GM23338 (cell line): ENCODE measurements at regions not wholly inside any gene's neighbourhood (a gene's known extent, or its start where the extent isn't known, plus 50 kb on each side); places are given as distances from the start of the nearest gene placed in this dataset.

ENCODE experiments used
- CREB1 ChIP-seq: fragments of 250-450 bp; sonication (Bioruptor Pico); IDR thresholded peaks from 2 replicates; pipeline ENCODE4 v1.5.0; 2020; ENCODE audit warnings: low read depth, mild to moderate bottlenecking, moderate library complexity
- EZH2 ChIP-seq: fragments of 200-600 bp; sonication (generic); IDR thresholded peaks from one replicate; pipeline ENCODE4 v1.8.0; 2017; ENCODE audit warnings: antibody characterized with exemption, mild to moderate bottlenecking, low read depth; ENCODE audit not compliant: unreplicated experiment
- EZH2phosphoT487 ChIP-seq: fragments of 200-600 bp; sonication (generic); IDR thresholded peaks from one replicate; pipeline ENCODE4 v1.8.1; 2018; ENCODE audit warnings: antibody characterized with exemption; ENCODE audit not compliant: unreplicated experiment
- JUNB ChIP-seq: IDR thresholded peaks from one replicate; pipeline ENCODE4 v1.6.1; 2016; ENCODE audit warnings: antibody characterized with exemption; ENCODE audit not compliant: unreplicated experiment
- POLR2AphosphoS5 ChIP-seq: IDR thresholded peaks from 2 replicates; pipeline ENCODE4 v1.6.1; 2016; ENCODE audit warnings: antibody characterized with exemption, low read depth
- REST ChIP-seq: IDR thresholded peaks from one replicate; pipeline ENCODE4 v1.6.1; 2018; ENCODE audit warnings: antibody characterized with exemption; ENCODE audit not compliant: unreplicated experiment
- TF ChIP-seq, protein P1 (sequence below), 2 experiments: fragments of 200-600 bp in 1 of 2; sonication (generic) in 1 of 2; conservative IDR thresholded peaks; 2 replicates each; pipeline versions ENCODE4 v1.5.1 to v1.6.1; 2016 to 2017; ENCODE audit warnings: antibody characterized with exemption in 2 of 2, low read depth in 2 of 2, mild to moderate bottlenecking in 2 of 2, moderate library complexity in 1 of 2
- TF ChIP-seq, protein P2 (sequence below): IDR thresholded peaks from 2 replicates; pipeline ENCODE4 v1.6.1; 2016; ENCODE audit warnings: antibody characterized with exemption
- TF ChIP-seq, protein P3 (sequence below): fragments of 250-450 bp; sonication (Bioruptor Pico); IDR thresholded peaks from 2 replicates; pipeline ENCODE4 v1.5.0; 2020; ENCODE audit warnings: mild to moderate bottlenecking, moderate library complexity

DNA sequence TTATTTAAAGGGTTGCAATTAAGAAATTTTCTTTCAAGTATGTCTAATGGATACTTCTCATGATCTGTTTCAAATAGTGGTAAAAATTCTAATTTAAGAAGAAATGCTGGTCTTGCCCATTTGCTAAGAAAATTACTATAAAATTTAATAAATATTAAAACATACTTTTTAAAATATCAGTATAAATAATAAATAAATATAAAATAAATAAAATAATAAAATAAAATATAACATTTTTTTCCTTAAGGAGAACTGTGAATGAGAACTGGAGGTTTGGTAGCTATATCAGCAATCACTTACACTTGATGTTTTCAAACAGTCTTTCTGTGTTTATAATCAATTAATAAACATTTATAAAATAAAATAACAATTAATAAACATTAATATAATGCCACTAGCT lies 266.1 kb downstream of the HGF start:
- TF ChIP-seq, protein P1, sequence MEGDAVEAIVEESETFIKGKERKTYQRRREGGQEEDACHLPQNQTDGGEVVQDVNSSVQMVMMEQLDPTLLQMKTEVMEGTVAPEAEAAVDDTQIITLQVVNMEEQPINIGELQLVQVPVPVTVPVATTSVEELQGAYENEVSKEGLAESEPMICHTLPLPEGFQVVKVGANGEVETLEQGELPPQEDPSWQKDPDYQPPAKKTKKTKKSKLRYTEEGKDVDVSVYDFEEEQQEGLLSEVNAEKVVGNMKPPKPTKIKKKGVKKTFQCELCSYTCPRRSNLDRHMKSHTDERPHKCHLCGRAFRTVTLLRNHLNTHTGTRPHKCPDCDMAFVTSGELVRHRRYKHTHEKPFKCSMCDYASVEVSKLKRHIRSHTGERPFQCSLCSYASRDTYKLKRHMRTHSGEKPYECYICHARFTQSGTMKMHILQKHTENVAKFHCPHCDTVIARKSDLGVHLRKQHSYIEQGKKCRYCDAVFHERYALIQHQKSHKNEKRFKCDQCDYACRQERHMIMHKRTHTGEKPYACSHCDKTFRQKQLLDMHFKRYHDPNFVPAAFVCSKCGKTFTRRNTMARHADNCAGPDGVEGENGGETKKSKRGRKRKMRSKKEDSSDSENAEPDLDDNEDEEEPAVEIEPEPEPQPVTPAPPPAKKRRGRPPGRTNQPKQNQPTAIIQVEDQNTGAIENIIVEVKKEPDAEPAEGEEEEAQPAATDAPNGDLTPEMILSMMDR (conservative IDR thresholded peaks at IDR 0.05; ENCODE audit: low read depth in 2 of 2): no peak
- TF ChIP-seq POLR2AphosphoS5: no peak
- no peak for TF ChIP-seq CREB1 (CRISPR knock-in tag)
- no peak for TF ChIP-seq EZH2phosphoT487
- no peak for TF ChIP-seq EZH2
- TF ChIP-seq, protein P2, sequence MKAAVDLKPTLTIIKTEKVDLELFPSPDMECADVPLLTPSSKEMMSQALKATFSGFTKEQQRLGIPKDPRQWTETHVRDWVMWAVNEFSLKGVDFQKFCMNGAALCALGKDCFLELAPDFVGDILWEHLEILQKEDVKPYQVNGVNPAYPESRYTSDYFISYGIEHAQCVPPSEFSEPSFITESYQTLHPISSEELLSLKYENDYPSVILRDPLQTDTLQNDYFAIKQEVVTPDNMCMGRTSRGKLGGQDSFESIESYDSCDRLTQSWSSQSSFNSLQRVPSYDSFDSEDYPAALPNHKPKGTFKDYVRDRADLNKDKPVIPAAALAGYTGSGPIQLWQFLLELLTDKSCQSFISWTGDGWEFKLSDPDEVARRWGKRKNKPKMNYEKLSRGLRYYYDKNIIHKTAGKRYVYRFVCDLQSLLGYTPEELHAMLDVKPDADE: no peak
- no peak for TF ChIP-seq REST
- TF ChIP-seq JUNB: no peak
- TF ChIP-seq, protein P3, sequence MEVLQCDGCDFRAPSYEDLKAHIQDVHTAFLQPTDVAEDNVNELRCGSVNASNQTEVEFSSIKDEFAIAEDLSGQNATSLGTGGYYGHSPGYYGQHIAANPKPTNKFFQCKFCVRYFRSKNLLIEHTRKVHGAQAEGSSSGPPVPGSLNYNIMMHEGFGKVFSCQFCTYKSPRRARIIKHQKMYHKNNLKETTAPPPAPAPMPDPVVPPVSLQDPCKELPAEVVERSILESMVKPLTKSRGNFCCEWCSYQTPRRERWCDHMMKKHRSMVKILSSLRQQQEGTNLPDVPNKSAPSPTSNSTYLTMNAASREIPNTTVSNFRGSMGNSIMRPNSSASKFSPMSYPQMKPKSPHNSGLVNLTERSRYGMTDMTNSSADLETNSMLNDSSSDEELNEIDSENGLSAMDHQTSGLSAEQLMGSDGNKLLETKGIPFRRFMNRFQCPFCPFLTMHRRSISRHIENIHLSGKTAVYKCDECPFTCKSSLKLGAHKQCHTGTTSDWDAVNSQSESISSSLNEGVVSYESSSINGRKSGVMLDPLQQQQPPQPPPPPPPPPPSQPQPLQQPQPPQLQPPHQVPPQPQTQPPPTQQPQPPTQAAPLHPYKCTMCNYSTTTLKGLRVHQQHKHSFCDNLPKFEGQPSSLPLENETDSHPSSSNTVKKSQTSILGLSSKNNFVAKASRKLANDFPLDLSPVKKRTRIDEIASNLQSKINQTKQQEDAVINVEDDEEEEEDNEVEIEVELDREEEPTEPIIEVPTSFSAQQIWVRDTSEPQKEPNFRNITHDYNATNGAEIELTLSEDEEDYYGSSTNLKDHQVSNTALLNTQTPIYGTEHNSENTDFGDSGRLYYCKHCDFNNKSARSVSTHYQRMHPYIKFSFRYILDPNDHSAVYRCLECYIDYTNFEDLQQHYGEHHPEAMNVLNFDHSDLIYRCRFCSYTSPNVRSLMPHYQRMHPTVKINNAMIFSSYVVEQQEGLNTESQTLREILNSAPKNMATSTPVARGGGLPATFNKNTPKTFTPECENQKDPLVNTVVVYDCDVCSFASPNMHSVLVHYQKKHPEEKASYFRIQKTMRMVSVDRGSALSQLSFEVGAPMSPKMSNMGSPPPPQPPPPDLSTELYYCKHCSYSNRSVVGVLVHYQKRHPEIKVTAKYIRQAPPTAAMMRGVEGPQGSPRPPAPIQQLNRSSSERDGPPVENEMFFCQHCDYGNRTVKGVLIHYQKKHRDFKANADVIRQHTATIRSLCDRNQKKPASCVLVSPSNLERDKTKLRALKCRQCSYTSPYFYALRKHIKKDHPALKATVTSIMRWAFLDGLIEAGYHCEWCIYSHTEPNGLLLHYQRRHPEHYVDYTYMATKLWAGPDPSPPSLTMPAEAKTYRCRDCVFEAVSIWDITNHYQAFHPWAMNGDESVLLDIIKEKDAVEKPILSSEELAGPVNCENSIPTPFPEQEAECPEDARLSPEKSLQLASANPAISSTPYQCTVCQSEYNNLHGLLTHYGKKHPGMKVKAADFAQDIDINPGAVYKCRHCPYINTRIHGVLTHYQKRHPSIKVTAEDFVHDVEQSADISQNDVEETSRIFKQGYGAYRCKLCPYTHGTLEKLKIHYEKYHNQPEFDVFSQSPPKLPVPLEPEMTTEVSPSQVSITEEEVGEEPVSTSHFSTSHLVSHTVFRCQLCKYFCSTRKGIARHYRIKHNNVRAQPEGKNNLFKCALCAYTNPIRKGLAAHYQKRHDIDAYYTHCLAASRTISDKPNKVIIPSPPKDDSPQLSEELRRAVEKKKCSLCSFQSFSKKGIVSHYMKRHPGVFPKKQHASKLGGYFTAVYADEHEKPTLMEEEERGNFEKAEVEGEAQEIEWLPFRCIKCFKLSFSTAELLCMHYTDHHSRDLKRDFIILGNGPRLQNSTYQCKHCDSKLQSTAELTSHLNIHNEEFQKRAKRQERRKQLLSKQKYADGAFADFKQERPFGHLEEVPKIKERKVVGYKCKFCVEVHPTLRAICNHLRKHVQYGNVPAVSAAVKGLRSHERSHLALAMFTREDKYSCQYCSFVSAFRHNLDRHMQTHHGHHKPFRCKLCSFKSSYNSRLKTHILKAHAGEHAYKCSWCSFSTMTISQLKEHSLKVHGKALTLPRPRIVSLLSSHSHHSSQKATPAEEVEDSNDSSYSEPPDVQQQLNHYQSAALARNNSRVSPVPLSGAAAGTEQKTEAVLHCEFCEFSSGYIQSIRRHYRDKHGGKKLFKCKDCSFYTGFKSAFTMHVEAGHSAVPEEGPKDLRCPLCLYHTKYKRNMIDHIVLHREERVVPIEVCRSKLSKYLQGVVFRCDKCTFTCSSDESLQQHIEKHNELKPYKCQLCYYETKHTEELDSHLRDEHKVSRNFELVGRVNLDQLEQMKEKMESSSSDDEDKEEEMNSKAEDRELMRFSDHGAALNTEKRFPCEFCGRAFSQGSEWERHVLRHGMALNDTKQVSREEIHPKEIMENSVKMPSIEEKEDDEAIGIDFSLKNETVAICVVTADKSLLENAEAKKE (CRISPR knock-in tag): no peak
